GM18505 (cell line): ENCODE measurements at regions not wholly inside any gene's neighbourhood (a gene's known extent, or its start where the extent isn't known, plus 50 kb on each side); places are given as distances from the start of the nearest gene placed in this dataset.
"Not testable (repeated sequence)": the region's sequence is repeated elsewhere in the genome, so short reads cannot be mapped to it uniquely, and the experiment has no call there.

ENCODE experiments used
- ATAC-seq: cut with Tn5 transposase; IDR thresholded peaks from one replicate; pipeline ENCODE4 v1.9.1; 2021; ENCODE audit not compliant: unreplicated experiment
- POLR2A ChIP-seq: IDR thresholded peaks from 4 replicates; pipeline ENCODE4 v1.6.1; 2011; ENCODE audit warnings: borderline replicate concordance; ENCODE audit not compliant: insufficient read depth, insufficient read length; ENCODE audit errors: extremely low read depth

GRCh38 chr6:144549837-144550747 is 265.0 kb downstream of the UTRN start:
- TF ChIP-seq POLR2A, result no peak
- ATAC-seq, result no peak

- no peak for ATAC-seq
- TF ChIP-seq POLR2A, result no peak
Observed at GRCh38 chr6:144551339-144551738, 266.2 kb downstream of the UTRN start.

GRCh38 chr6:144555066-144555465 is 269.9 kb downstream of the UTRN start:
- ATAC-seq, result no peak

GRCh38 chr6:144559865-144560593 is 274.9 kb downstream of the UTRN start:
- no peak for ATAC-seq
- TF ChIP-seq POLR2A, result no peak

More at GRCh38 chr6:144555066-144555465, 269.9 kb downstream of the UTRN start:
- TF ChIP-seq POLR2A, result no peak

- no peak for ATAC-seq
- no peak for TF ChIP-seq POLR2A
Observed at GRCh38 chr6:144561455-144562043, 276.4 kb downstream of the UTRN start.

- no peak for TF ChIP-seq POLR2A
- no peak for ATAC-seq
Observed at GRCh38 chr6:144564202-144564601, 279.1 kb downstream of the UTRN start.

- ATAC-seq, result no peak
- no peak for TF ChIP-seq POLR2A
Observed at GRCh38 chr6:144566868-144567615, 281.9 kb downstream of the UTRN start.

- no peak for ATAC-seq
- TF ChIP-seq POLR2A, result no peak
Observed at GRCh38 chr6:144568241-144568640, 283.1 kb downstream of the UTRN start.

- ATAC-seq, result not testable (repeated sequence)
Observed at GRCh38 chr6:144572541-144572940, 287.4 kb downstream of the UTRN start.

GRCh38 chr6:144574796-144575195 is 289.7 kb downstream of the UTRN start:
- no peak for ATAC-seq
- no peak for TF ChIP-seq POLR2A

GRCh38 chr6:144575327-144575726 is 290.2 kb downstream of the UTRN start:
- ATAC-seq, result no peak
- no peak for TF ChIP-seq POLR2A

- no peak for ATAC-seq
- TF ChIP-seq POLR2A, result no peak
Observed at GRCh38 chr6:144576871-144577270, 291.7 kb downstream of the UTRN start.
